Mucosa of descending colon (tissue), 3 donors: ENCODE measurements at regions not wholly inside any gene's neighbourhood (a gene's known extent, or its start where the extent isn't known, plus 50 kb on each side); places are given as distances from the start of the nearest gene placed in this dataset.

ENCODE experiments used
- ATAC-seq: fragments of 200-7000 bp; cut with Tn5 transposase; one replicate; pipeline ENCODE4 v1.9.1; 2020; ENCODE audit warnings: mild to moderate bottlenecking, moderate library complexity
- DNase-seq, 3 donors: peaks; one replicate each; pipeline ENCODE4 v3.0.0-alpha.2; 2020
- H3K36me3 ChIP-seq: fragments of 200-600 bp; one replicate; pipeline ENCODE4 v1.8.0; 2021; ENCODE audit warnings: low read depth, mild to moderate bottlenecking
- H3K4me1 ChIP-seq: fragments of 200-600 bp; one replicate; pipeline ENCODE4 v1.8.0; 2021; ENCODE audit warnings: low read depth, mild to moderate bottlenecking
- H3K4me3 ChIP-seq: fragments of 200-600 bp; one replicate; pipeline ENCODE4 v1.8.0; 2021; ENCODE audit warnings: mild to moderate bottlenecking
- H3K9me3 ChIP-seq: fragments of 200-600 bp; one replicate; pipeline ENCODE4 v1.8.0; 2021; ENCODE audit warnings: mild to moderate bottlenecking
- CTCF ChIP-seq: fragments of 200-600 bp; IDR thresholded peaks from one replicate; pipeline ENCODE4 v1.8.0; 2022; ENCODE audit warnings: antibody characterized with exemption, mild to moderate bottlenecking
- intact Hi-C, 2 donors: fragments of 100-400 bp; cut with DNase I in 1 of 2; cut with micrococcal nuclease in 1 of 2; formaldehyde crosslinking; loops; one replicate each; pipeline versions ENCODE4 v1.11.0 to v1.11.1; 2022; cut with DNase I, micrococcal nuclease
- donor health status: DM: no; HTN: no; CAD: no; lungs with moderate emphysema.
- donor health status: DM: no; HTN: no; CAD: no.
- donor health status: DM: no; HTN: yes; CAD: no.

DNA sequence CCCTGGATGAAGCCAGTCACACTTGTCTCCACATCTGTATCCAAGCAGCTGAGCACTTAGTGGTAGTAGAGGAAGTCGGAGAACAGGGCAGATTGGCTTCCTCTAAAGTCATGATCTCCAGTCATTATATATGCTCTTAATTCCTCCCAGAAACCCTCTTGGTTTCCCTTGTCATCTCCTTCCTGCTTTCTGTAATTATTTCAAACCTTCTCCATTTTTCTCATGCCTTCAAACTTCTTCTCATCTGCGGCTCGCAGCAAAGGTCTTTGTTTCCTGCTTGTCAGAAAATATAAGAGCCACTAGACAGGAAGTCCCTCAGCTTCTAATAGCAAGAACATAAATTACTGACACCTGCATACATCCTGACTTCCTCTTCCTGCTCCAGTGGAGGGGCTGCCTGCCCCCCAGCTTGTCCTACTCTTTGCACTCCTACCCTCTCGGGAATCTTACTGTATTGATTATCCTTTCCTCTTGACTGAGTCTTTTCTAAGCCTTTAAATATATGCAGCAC, 124.6 kb upstream of the NGF start:
- DNase-seq (no peak), ATAC-seq (no peak)
- no peaks in the 10 kb centered on the region for H3K36me3 ChIP-seq
- intact Hi-C loops = no loop called here
- no peak for TF ChIP-seq CTCF
- H3K9me3 ChIP-seq = no peaks in the 10 kb centered on the region
- no peak overlapping the region for H3K4me3 ChIP-seq
- H3K4me1 ChIP-seq = no peaks in the 10 kb centered on the region

DNA sequence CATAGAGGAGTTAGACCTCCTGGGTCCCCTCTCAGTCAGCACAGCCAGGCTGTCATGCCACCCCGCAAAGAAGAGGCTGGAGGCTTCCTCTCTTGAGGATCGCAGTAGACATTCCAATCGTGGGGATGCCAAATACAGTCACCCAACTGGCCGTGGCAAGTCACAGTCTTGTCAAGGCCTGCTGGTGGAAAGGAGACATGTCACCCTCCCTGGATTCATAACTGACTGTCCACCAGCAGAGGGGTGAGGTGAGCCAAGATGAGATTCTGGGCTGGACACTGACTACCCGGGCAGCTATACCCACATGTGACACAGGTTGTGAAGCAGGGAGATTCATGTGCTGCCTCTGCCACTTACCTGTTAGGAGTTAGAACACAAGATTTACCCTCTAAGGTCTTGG, 123.5 kb upstream of the NGF start:
- Histone ChIP-seq H3K4me1 (no peaks in the 10 kb centered on the region), H3K9me3 (no peaks in the 10 kb centered on the region), H3K4me3 (no peak overlapping the region), H3K36me3 (no peaks in the 10 kb centered on the region)
- DNase-seq (no peak), ATAC-seq (no peak)
- TF ChIP-seq CTCF = no peak
- intact Hi-C loops = no loop called here

- DNase-seq = no peak
- Histone ChIP-seq H3K36me3 (no peaks in the 10 kb centered on the region), H3K4me1 (no peaks in the 10 kb centered on the region), H3K9me3 (no peaks in the 10 kb centered on the region), H3K4me3 (no peak overlapping the region)
- intact Hi-C loops = no loop called here
- no peak for ATAC-seq
- no peak for TF ChIP-seq CTCF
These were observed 121.1 kb upstream of the NGF start for GRCh38 chr1:115459161-115459560.

GRCh38 chr1:115458426-115459114, 120.5 kb upstream of the NGF start:
- TF ChIP-seq CTCF = no peak
- ATAC-seq = no peak
- intact Hi-C loops = no loop called here

DNA sequence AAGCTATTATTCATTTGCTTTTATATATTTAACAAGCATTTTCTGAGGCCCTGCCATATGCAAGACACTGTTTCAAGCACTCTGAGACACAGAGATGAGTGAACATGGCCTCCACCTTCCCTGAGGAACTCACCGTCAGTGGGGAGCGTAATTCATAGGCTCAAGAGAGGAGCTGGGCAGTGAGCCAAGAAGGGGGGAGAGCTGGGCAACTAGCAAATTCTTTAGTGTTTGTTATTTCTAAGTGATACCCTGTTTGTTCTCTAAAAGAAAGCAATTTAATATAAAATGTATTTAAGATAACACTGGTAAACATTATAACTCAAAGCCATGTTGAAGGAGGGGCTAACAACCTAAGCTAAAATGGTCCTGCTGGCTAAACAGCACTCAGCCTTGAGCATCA, 119.2 kb upstream of the NGF start:
- intact Hi-C loops = no loop called here
- DNase-seq (no peak), ATAC-seq (no peak)
- Histone ChIP-seq H3K9me3 (no peaks in the 10 kb centered on the region), H3K4me1 (no peaks in the 10 kb centered on the region), H3K4me3 (no peak overlapping the region), H3K36me3 (no peaks in the 10 kb centered on the region)
- no peak for TF ChIP-seq CTCF

More at GRCh38 chr1:115458426-115459114, 120.5 kb upstream of the NGF start:
- Histone ChIP-seq H3K4me1 (no peaks in the 10 kb centered on the region), H3K4me3 (no peak overlapping the region), H3K36me3 (no peaks in the 10 kb centered on the region), H3K9me3 (no peaks in the 10 kb centered on the region)
- DNase-seq = no peak
